Breast epithelium (tissue), 3 donors: ENCODE measurements at regions not wholly inside any gene's neighbourhood (a gene's known extent, or its start where the extent isn't known, plus 50 kb on each side); places are given as distances from the start of the nearest gene placed in this dataset.

Experiments used
- POLR2A ChIP-seq: fragments of 450-650 bp; IDR thresholded peaks from one replicate; pipeline ENCODE4 v1.6.1; 2016; ENCODE audit warnings: antibody characterized with exemption, mild to moderate bottlenecking, moderate library complexity
- POLR2AphosphoS5 ChIP-seq, 3 donors: sonication (generic); formaldehyde crosslinking; IDR thresholded peaks; one replicate each; pipeline ENCODE4 v1.6.1; 2017; ENCODE audit warnings: antibody characterized with exemption in 3 of 3
- TF ChIP-seq, protein P1 (sequence below), 3 donors: fragments of 450-650 bp; IDR thresholded peaks; one replicate each; pipeline ENCODE4 v1.5.1; 2016 to 2017; ENCODE audit warnings: antibody characterized with exemption in 3 of 3, mild to moderate bottlenecking in 3 of 3, moderate library complexity in 3 of 3

DNA sequence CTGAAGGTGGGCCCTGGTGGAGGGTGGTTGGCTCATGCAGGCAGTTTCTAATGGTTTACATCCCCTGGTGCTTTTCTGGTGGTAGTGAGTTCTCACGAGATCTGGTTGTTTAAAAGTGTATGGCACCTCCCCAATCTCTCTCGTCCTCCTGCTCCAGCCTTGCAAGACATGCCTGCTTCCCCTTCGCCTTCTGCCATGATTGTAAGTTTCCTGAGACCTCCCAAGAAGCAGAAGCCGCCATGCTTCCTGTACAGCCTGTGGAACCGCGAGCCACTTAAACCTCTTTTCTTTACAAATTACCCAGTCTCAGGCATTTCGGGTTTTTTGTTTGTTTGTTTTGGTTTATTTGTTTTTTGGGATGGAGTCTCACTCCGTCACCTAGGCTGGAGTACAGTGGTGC lies 173.2 kb downstream of the MN1 start:
- TF ChIP-seq, protein P1, sequence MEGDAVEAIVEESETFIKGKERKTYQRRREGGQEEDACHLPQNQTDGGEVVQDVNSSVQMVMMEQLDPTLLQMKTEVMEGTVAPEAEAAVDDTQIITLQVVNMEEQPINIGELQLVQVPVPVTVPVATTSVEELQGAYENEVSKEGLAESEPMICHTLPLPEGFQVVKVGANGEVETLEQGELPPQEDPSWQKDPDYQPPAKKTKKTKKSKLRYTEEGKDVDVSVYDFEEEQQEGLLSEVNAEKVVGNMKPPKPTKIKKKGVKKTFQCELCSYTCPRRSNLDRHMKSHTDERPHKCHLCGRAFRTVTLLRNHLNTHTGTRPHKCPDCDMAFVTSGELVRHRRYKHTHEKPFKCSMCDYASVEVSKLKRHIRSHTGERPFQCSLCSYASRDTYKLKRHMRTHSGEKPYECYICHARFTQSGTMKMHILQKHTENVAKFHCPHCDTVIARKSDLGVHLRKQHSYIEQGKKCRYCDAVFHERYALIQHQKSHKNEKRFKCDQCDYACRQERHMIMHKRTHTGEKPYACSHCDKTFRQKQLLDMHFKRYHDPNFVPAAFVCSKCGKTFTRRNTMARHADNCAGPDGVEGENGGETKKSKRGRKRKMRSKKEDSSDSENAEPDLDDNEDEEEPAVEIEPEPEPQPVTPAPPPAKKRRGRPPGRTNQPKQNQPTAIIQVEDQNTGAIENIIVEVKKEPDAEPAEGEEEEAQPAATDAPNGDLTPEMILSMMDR (IDR thresholded peaks at IDR 0.05) = no peak
- TF ChIP-seq POLR2AphosphoS5 (IDR thresholded peaks at IDR 0.05) (no peak), POLR2A (no peak)
